HG02870 (cell line): ENCODE measurements at regions not wholly inside any gene's neighbourhood (a gene's known extent, or its start where the extent isn't known, plus 50 kb on each side); places are given as distances from the start of the nearest gene placed in this dataset.
"Not testable (repeated sequence)": the region's sequence is repeated elsewhere in the genome, so short reads cannot be mapped to it uniquely, and the experiment has no call there.

Source experiments
- ATAC-seq: cut with Tn5 transposase; IDR thresholded peaks from one replicate; pipeline ENCODE4 v1.9.1; 2021; ENCODE audit warnings: mild to moderate bottlenecking, moderate library complexity; ENCODE audit not compliant: unreplicated experiment

GRCh38 chrX:107296184-107296583, 89.8 kb downstream of the DNAAF6 start:
- not testable (repeated sequence) for ATAC-seq

GRCh38 chrX:107298276-107298675, 91.9 kb downstream of the DNAAF6 start:
- no peak for ATAC-seq

- ATAC-seq: no peak
Observed at GRCh38 chrX:107301253-107301652, 94.8 kb downstream of the DNAAF6 start.

- ATAC-seq: no peak
Observed at GRCh38 chrX:107304141-107304540, 97.7 kb downstream of the DNAAF6 start.

GRCh38 chrX:107323786-107324492, 117.5 kb downstream of the DNAAF6 start:
- no peak for ATAC-seq

- ATAC-seq: no peak
Observed at GRCh38 chrX:107324493-107325310, 118.3 kb downstream of the DNAAF6 start.

GRCh38 chrX:107325467-107325866, 119.1 kb downstream of the DNAAF6 start:
- ATAC-seq: no peak

- no peak for ATAC-seq
Observed at GRCh38 chrX:107348051-107348450, 101.4 kb upstream of the FRMPD3 start.

GRCh38 chrX:107348990-107349389, 100.5 kb upstream of the FRMPD3 start:
- no peak for ATAC-seq

GRCh38 chrX:107355533-107355932, 93.9 kb upstream of the FRMPD3 start:
- no peak for ATAC-seq

- no peak for ATAC-seq
Observed at GRCh38 chrX:107360788-107361360, 88.6 kb upstream of the FRMPD3 start.

GRCh38 chrX:107370185-107370584, 79.3 kb upstream of the FRMPD3 start:
- ATAC-seq: not testable (repeated sequence)

- ATAC-seq: no peak
Observed at GRCh38 chrX:107374132-107374531, 75.3 kb upstream of the FRMPD3 start.

- no peak for ATAC-seq
Observed at GRCh38 chrX:107374831-107375230, 74.6 kb upstream of the FRMPD3 start.

- not testable (repeated sequence) for ATAC-seq
Observed at GRCh38 chrX:107376186-107376585, 73.3 kb upstream of the FRMPD3 start.

- no peak for ATAC-seq
Observed at GRCh38 chrX:107384397-107385105, 64.9 kb upstream of the FRMPD3 start.

- ATAC-seq: no peak
Observed at GRCh38 chrX:107389726-107390125, 59.7 kb upstream of the FRMPD3 start.

- ATAC-seq: not testable (repeated sequence)
Observed at GRCh38 chrX:107393656-107394055, 55.8 kb upstream of the FRMPD3 start.

- ATAC-seq: no peak
Observed at GRCh38 chrX:107396235-107396634, 53.2 kb upstream of the FRMPD3 start.

- ATAC-seq: no peak
Observed at GRCh38 chrX:107396783-107397182, 52.7 kb upstream of the FRMPD3 start.

GRCh38 chrX:107398115-107398514, 51.3 kb upstream of the FRMPD3 start:
- peak; percentile 84 for ATAC-seq
